HG02571 (cell line): ENCODE measurements at regions not wholly inside any gene's neighbourhood (a gene's known extent, or its start where the extent isn't known, plus 50 kb on each side); places are given as distances from the start of the nearest gene placed in this dataset.
"Not testable (repeated sequence)": the region's sequence is repeated elsewhere in the genome, so short reads cannot be mapped to it uniquely, and the experiment has no call there.

ENCODE experiments used
- ATAC-seq: cut with Tn5 transposase; IDR thresholded peaks from one replicate; pipeline ENCODE4 v1.9.1; 2021; ENCODE audit warnings: mild to moderate bottlenecking, moderate library complexity; ENCODE audit not compliant: unreplicated experiment

- ATAC-seq, result not testable (repeated sequence)
Observed at GRCh38 chr1:120544434-120544833, 129.6 kb downstream of the NBPF8 start.

DNA sequence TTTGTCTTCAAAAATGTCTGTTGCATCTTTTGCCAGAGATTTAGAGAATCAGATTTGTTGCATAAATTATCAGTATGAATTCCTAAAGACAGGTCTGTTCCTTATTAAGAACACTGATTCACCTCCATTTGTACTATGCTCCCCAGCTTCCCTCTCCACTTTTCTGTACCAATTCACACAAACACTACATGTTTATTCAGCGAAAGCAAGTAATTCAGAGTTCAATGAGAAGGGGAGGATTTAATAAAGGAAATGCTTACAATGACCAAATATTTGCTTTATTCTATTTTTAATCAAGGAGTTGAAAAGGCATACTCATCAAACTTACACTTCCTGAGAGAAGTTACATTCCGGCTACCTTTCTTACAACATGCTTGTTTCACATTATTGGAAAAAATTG is 135.5 kb downstream of the NBPF8 start:
- ATAC-seq, result not testable (repeated sequence)

DNA sequence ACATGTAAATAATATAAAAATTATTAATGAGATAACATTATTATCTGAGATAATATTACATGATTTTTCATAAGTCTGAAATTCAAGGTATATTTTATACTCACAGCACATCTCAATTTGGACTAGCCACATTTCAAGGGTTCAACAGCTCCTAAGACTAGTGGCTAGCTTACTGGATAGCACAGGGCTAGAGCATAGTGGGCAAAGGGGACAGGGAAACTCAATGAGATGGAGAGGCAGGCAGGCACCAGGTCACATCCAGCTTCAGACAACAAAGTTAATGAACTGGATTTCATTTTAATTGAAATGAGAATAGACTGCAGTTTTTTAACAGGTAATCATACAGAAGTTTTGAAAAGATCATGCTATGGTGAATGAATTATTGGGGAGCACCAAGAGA is 137.4 kb downstream of the NBPF8 start:
- not testable (repeated sequence) for ATAC-seq

DNA sequence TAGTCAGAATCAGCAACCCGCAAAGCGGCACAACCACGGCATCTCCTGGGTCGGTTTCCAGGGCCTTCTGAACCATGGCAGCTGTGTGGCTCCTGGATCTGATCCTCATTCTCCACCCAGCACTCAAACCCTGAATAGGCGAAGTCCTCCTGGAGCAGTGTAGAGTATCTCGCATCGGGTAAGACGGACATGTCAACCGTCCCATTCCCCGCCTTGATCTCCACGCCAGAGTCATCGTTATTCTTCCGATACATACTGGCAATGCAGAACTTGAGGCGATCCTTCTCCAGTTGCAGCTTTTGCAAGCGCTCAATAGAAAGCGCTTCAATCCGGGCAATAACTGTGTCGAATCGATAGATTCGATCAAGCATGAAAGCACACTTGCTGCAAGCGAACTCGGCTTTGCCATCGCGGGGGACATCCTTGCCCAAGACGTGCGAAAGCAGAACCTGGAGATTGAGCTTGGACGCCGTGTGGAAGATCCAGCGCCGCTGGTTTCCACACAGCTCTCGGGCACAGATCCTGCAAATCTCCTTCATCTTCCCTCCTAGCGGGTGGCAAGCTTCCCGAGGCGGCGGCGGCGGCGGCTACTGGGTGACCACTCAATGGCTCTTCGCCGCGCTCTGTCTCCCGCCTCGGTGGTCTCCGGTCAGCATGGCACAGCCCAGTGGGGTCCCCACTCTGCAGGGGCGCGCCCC is 142.9 kb downstream of the NBPF8 start:
- ATAC-seq, result peak; percentile 1

GRCh38 chr1:120558303-120559060 is 143.6 kb downstream of the NBPF8 start:
- peak; percentile 83 for ATAC-seq

DNA sequence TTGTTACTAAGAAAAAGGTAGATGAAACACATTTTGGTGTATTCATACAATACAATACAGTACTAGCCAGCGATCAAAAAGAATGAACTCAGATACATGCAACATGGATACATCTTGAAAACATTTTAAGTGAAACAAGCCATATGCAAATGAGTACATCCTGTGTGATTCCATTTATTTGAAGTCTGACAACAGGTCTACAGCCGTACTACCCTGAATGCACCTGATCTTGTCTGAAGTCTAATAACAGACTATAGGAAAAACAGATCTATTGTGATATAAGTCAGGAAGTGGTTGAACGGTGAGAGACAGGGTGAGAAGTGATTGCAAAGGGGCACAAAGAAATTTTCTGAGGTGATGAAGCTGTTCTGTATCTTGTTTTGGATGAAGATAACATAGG is 146.9 kb downstream of the NBPF8 start:
- not testable (repeated sequence) for ATAC-seq

- ATAC-seq, result not testable (repeated sequence)
Observed at GRCh38 chr1:120565396-120565795, 150.6 kb downstream of the NBPF8 start.

DNA sequence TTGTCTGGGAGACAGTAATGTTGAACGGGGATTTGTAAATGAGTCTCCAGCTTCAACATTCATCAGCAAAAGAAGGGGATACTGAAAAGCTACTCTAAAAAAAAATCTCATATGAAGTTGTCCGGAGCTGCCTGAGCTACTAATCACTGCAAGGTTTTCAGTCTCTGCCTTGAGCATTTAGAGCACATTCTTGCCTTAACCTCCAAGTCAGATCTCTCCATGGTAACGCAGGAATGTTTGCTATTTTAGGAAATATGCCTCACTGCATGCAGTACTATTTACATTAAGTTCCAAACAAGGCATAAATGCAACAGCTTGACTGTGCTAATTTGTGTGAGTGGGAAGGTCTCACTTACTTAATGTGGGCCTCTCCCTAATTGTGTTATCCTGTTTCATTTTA is 152.8 kb downstream of the NBPF8 start:
- not testable (repeated sequence) for ATAC-seq

DNA sequence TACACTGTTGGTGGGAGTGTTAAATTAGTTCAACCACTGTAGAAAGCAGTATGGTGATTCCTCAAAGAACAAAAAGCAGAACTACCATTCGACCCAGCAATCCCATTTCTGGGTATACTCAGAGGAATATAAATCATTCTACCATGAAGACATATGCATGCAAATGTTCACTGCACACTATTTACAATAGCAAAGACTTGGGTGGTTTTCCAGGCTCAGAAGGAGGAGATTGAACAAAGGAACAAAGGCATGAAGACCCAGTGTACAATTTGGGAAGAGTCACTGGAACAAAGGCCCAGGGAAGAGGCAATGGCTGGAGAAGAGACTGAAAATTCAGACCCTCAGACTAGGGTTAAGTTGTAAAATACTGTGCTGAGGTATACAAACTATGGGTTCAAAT is 148.5 kb upstream of the NBPF26 start:
- not testable (repeated sequence) for ATAC-seq

- ATAC-seq, result not testable (repeated sequence)
Observed at GRCh38 chr1:120582135-120582534, 141.6 kb upstream of the NBPF26 start.

DNA sequence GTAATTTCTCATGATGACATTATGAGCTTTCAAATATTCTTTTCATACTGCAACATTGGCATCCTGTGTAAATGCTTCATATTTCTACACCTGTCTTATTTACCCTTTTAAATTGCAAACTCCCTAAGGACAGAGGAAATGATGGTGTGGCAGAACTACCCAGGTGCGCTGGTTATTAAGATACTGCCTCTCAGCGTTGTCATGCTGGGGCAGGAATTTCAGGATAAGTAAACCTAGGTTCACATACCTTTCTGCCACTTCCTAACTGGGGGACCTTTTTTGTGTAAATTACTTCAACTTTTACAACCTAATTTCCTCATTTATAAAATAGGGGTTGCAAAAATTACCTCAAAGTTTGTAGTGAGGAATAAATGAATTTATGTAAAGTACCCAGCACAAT is 137.7 kb upstream of the NBPF26 start:
- ATAC-seq, result not testable (repeated sequence)

GRCh38 chr1:120588811-120589210 is 134.9 kb upstream of the NBPF26 start:
- ATAC-seq, result not testable (repeated sequence)

- ATAC-seq, result not testable (repeated sequence)
Observed at GRCh38 chr1:120591774-120592173, 132.0 kb upstream of the NBPF26 start.

- not testable (repeated sequence) for ATAC-seq
Observed at GRCh38 chr1:120592943-120593342, 130.8 kb upstream of the NBPF26 start.

DNA sequence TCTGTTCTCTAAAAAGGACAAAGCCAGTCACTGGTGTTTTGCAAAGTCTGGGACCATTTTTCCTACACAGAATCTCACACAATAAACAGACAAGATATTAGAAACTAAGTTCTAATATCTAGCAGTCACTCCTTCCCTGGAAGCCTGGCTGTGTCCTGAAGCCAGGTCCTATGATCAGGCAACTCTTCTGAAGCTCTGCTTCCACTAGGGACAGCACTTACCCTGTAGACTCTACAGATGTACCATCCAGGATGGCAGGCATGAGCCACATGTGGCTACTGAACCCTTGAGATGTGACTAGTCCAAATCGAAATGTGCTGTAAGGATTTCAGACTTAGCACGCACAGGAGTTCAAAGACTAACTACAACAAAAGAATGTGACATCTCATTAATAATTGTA is 130.1 kb upstream of the NBPF26 start:
- not testable (repeated sequence) for ATAC-seq

DNA sequence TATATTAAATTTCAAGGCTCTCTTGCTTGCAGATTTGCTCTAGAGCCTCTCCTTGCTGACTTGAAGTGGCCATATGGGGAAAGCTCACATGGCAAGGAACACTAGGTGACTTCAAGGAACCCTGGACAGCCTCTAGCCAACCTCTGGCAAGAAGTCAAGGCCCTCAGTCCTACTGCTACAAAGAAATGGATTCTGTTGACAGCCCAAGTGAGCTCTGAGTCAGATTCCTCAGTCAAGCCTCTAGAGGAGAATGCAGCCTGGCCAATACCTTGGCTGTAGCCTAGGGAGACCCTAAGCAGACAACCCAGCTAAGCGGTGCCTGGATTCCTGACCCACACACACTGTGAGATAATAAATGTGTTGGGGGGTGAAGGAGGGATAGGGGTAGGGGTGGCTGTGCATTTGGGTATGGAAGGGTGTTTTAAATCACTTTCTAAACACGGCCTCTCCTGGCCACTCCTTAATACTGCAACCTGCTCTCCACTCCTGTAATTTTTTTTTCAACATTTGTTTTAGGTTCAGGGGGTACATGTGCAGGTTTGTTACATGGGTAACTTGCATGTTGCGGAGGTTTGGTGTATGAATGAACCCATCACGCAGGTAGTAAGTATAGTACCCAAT is 125.3 kb upstream of the NBPF26 start:
- not testable (repeated sequence) for ATAC-seq

DNA sequence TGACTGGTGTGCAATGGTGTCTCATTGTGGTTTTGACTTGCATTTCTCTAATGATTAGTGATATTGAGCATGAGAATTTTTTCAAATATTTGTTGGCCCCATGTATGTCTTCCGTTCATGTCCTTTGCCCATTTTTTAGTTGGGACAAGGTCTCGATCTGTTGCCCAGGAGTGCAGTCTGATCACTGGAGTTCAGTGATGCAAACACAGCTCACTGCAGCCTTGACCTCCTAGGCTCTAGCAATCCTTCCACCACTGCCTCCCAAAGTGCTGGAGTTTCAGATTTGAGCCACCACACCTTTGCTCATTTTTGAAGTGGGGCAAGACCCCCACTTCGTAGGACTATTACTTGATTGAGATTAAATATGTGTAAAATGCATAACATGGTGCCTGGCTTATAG is 124.2 kb upstream of the NBPF26 start:
- ATAC-seq, result not testable (repeated sequence)

DNA sequence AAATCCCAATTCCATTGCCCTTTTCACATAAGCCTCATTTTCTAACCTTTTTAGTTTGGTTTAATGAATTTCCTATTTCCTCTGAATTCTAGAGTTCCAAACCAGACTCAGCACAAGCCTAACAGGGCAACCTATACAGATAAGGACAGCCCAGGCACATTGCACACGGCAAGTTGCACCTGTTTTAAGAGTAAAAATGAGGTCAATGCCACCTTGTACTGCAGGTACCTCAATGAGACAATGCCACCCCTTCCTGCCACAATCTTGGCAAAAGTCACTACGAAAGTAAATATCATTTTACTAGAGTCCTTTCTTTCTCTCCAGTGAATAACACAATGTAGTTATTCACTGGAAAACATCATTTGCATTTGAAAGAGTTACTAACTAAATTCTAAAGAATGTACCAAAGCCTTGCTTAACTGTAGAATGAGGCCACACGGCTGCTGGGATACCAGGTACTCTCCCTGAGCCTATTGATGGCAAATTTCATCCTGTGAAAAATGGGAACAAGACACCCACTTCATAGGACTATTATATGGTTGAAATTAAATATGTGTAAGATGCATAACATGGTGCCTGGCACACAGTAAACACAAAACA is 123.2 kb upstream of the NBPF26 start:
- not testable (repeated sequence) for ATAC-seq

- ATAC-seq, result not testable (repeated sequence)
Observed at GRCh38 chr1:120607882-120608281, 115.9 kb upstream of the NBPF26 start.

- ATAC-seq, result not testable (repeated sequence)
Observed at GRCh38 chr1:120608314-120609014, 115.3 kb upstream of the NBPF26 start.
